Neuronal stem cell (in vitro differentiated cells): ENCODE measurements at regions not wholly inside any gene's neighbourhood (a gene's known extent, or its start where the extent isn't known, plus 50 kb on each side); places are given as distances from the start of the nearest gene placed in this dataset.

Experiments
- DNase-seq: peaks from one replicate; pipeline ENCODE4 v3.0.0-alpha.2; 2013; ENCODE audit warnings: low spot score
- H2AFZ ChIP-seq: one replicate; pipeline ENCODE4 v1.6.1; 2013; ENCODE audit warnings: mild to moderate bottlenecking, low read length, inconsistent platforms
- H2AK5ac ChIP-seq: 2 replicates; pipeline ENCODE4 v1.6.1; 2013; ENCODE audit warnings: low read depth, mild to moderate bottlenecking, inconsistent platforms, low read length, moderate library complexity, mixed read lengths
- H2BK120ac ChIP-seq: 2 replicates; pipeline ENCODE4 v1.6.1; 2013; ENCODE audit warnings: low read depth, mild to moderate bottlenecking, inconsistent platforms, low read length, moderate library complexity, mixed read lengths
- H2BK12ac ChIP-seq: one replicate; pipeline ENCODE4 v1.6.1; 2013; ENCODE audit warnings: low read length, inconsistent platforms
- H2BK15ac ChIP-seq: 2 replicates; pipeline ENCODE4 v1.6.1; 2013; ENCODE audit warnings: mild to moderate bottlenecking, low read length, inconsistent platforms, mixed read lengths
- H2BK5ac ChIP-seq: one replicate; pipeline ENCODE4 v1.6.1; 2013; ENCODE audit warnings: inconsistent platforms, mild to moderate bottlenecking, low read length, moderate library complexity
- H3K14ac ChIP-seq: one replicate; pipeline ENCODE4 v1.6.1; 2013; ENCODE audit warnings: low read length, inconsistent platforms
- H3K18ac ChIP-seq: 2 replicates; pipeline ENCODE4 v1.6.1; 2013; ENCODE audit warnings: low read length, inconsistent platforms
- H3K23ac ChIP-seq: 2 replicates; pipeline ENCODE4 v1.6.1; 2013; ENCODE audit warnings: low read depth, mild to moderate bottlenecking, mixed read lengths, low read length, inconsistent platforms; ENCODE audit not compliant: poor library complexity
- H3K27ac ChIP-seq: replicated peaks from 3 replicates; pipeline ENCODE4 v1.5.1; 2013; ENCODE audit warnings: low read length, inconsistent platforms
- H3K27me3 ChIP-seq, 3 experiments: 2 replicates each; pipeline ENCODE4 v1.6.1; 2013; ENCODE audit warnings: low read length in 3 of 3, mild to moderate bottlenecking in 2 of 3, inconsistent platforms in 1 of 3, low read depth in 1 of 3, mixed read lengths in 1 of 3, moderate library complexity in 1 of 3; ENCODE audit not compliant: control insufficient read depth in 3 of 3, insufficient read depth in 3 of 3
- H3K36me3 ChIP-seq, 2 donors: replicated peaks in 1 of 2; 2 replicates each; pipeline ENCODE4 v1.6.1; 2013; ENCODE audit warnings: low read length in 2 of 2; ENCODE audit not compliant: control insufficient read depth in 2 of 2, insufficient read depth in 2 of 2
- H3K4ac ChIP-seq: 2 replicates; pipeline ENCODE4 v1.6.1; 2013; ENCODE audit warnings: inconsistent platforms, mild to moderate bottlenecking, low read length, moderate library complexity
- H3K4me1 ChIP-seq, 2 donors: 1 replicate in 1 of 2; 2 replicates in 1 of 2; pipeline ENCODE4 v1.6.1; 2013; ENCODE audit warnings: low read length in 2 of 2, low read depth in 1 of 2; ENCODE audit not compliant: control insufficient read depth in 2 of 2, insufficient read depth in 1 of 2
- H3K4me2 ChIP-seq: one replicate; pipeline ENCODE4 v1.6.1; 2013; ENCODE audit warnings: mild to moderate bottlenecking, low read length, inconsistent platforms; ENCODE audit not compliant: insufficient read depth, poor library complexity, severe bottlenecking
- H3K4me3 ChIP-seq, 2 donors: 2 replicates each; pipeline ENCODE4 v1.5.1; 2013; ENCODE audit warnings: low read length in 2 of 2, mild to moderate bottlenecking in 2 of 2, inconsistent platforms in 1 of 2, moderate library complexity in 1 of 2
- H3K79me1 ChIP-seq: one replicate; pipeline ENCODE4 v1.6.1; 2013; ENCODE audit warnings: low read depth, mild to moderate bottlenecking, inconsistent platforms, low read length, moderate library complexity
- H3K9ac ChIP-seq: one replicate; pipeline ENCODE4 v1.6.1; 2013; ENCODE audit warnings: mild to moderate bottlenecking, low read depth, low read length, inconsistent platforms; ENCODE audit not compliant: poor library complexity
- H3K9me3 ChIP-seq, 2 donors: replicated peaks in 1 of 2; 2 replicates each; pipeline versions ENCODE3 to v1.6.1; 2013; ENCODE audit warnings: low read length in 2 of 2, mild to moderate bottlenecking in 2 of 2, inconsistent platforms in 1 of 2, low read depth in 1 of 2, mixed read lengths in 1 of 2, moderate library complexity in 1 of 2; ENCODE audit not compliant: control insufficient read depth in 2 of 2, insufficient read depth in 1 of 2
- H4K8ac ChIP-seq: one replicate; pipeline ENCODE4 v1.6.1; 2013; ENCODE audit warnings: low read depth, mild to moderate bottlenecking, inconsistent platforms, low read length, moderate library complexity
- H4K91ac ChIP-seq: one replicate; pipeline ENCODE4 v1.6.1; 2013; ENCODE audit warnings: low read length, low read depth, mild to moderate bottlenecking, inconsistent platforms; ENCODE audit not compliant: poor library complexity
- WGBS, 2 donors: extraction: QIAGEN DNeasy Blood & Tissue Kit; methylation state at CpG; one replicate each; pipeline ENCODE4 v1.1.7; 2013; ENCODE audit warnings: missing lambda C conversion rate in 2 of 2, mixed read lengths in 1 of 2; ENCODE audit not compliant: insufficient read length in 2 of 2, insufficient replicate concordance in 1 of 2; ENCODE audit errors: extremely low coverage in 2 of 2; 5-methylcytosine and 5-hydroxymethylcytosine counted together

GRCh38 chr1:218165701-218166114 is 119.4 kb upstream of the RRP15 start:
- no peaks in the 10 kb centered on the region for H3K9me3 ChIP-seq
- peaks cover 0 to 4% of the 10 kb centered on the region in 2 donors for H3K4me1 ChIP-seq
- H2AFZ ChIP-seq = peak overlapping the region; percentile 99
- no peak overlapping the region for H2BK15ac ChIP-seq
- H3K4ac ChIP-seq = no peak overlapping the region
- peaks cover 0 to 83% (median 0%) of the 10 kb centered on the region in 3 experiments for H3K27me3 ChIP-seq
- no peak overlapping the region for H3K23ac ChIP-seq
- H2AK5ac ChIP-seq = no peak overlapping the region
- peak overlapping the region; percentile 42 to 92 for H3K4me3 ChIP-seq
- peak; percentile 5 for DNase-seq
- no peaks in the 10 kb centered on the region for H3K79me1 ChIP-seq
- no peak overlapping the region for H4K91ac ChIP-seq
- H2BK5ac ChIP-seq = no peak overlapping the region
- H2BK12ac ChIP-seq = no peak overlapping the region
- H3K27ac ChIP-seq = no peak overlapping the region
- no peak overlapping the region for H3K9ac ChIP-seq
- H4K8ac ChIP-seq = no peak overlapping the region
- peak overlapping the region; percentile 79 for H3K4me2 ChIP-seq
- H3K14ac ChIP-seq = no peak overlapping the region
- no CpG with 5 or more reads among the region's 10 CpGs for WGBS, 2 donors
- no peaks in the 10 kb centered on the region for H3K36me3 ChIP-seq
- peak overlapping the region; percentile 91 for H2BK120ac ChIP-seq
- H3K18ac ChIP-seq = peak overlapping the region; percentile 97

- Histone ChIP-seq H3K9me3 (no peaks in the 10 kb centered on the region), H2BK5ac (no peak overlapping the region), H3K23ac (no peak overlapping the region), H3K27me3 (peaks cover 0 to 78% (median 0%) of the 10 kb centered on the region in 3 experiments), H2AFZ (no peak overlapping the region), H3K36me3 (no peaks in the 10 kb centered on the region), H3K4ac (no peak overlapping the region), H3K4me1 (peaks cover 0 to 4% of the 10 kb centered on the region in 2 donors), H3K14ac (no peak overlapping the region), H2BK15ac (no peak overlapping the region), H4K91ac (no peak overlapping the region), H2BK12ac (no peak overlapping the region), H2AK5ac (no peak overlapping the region), H3K79me1 (no peaks in the 10 kb centered on the region), H4K8ac (no peak overlapping the region), H3K18ac (no peak overlapping the region), H3K4me3 (no peak overlapping the region), H3K27ac (no peak overlapping the region), H3K9ac (no peak overlapping the region), H2BK120ac (no peak overlapping the region), H3K4me2 (no peak overlapping the region)
- WGBS, 2 donors = no CpG with 5 or more reads among the region's 8 CpGs
- DNase-seq = no peak
Measured at GRCh38 chr1:218166268-218166945, 118.7 kb upstream of the RRP15 start.

- DNase-seq = peak; percentile 32
- Histone ChIP-seq H3K9ac (no peak overlapping the region), H2BK5ac (no peak overlapping the region), H3K4me3 (no peak overlapping the region), H3K79me1 (no peaks in the 10 kb centered on the region), H2BK12ac (no peak overlapping the region), H2BK120ac (no peak overlapping the region), H3K27me3 (peaks cover 0 to 32% (median 0%) of the 10 kb centered on the region in 3 experiments), H3K36me3 (no peaks in the 10 kb centered on the region), H3K9me3 (no peaks in the 10 kb centered on the region), H2BK15ac (no peak overlapping the region), H3K4ac (no peak overlapping the region), H4K91ac (no peak overlapping the region), H3K23ac (no peak overlapping the region), H3K18ac (no peak overlapping the region), H3K14ac (no peak overlapping the region), H3K27ac (no peak overlapping the region), H3K4me1 (no peaks in the 10 kb centered on the region), H3K4me2 (no peak overlapping the region), H4K8ac (no peak overlapping the region), H2AK5ac (no peak overlapping the region), H2AFZ (no peak overlapping the region)
- no CpG with 5 or more reads among the region's 4 CpGs for WGBS, 2 donors
Measured at GRCh38 chr1:218171302-218171893, 113.7 kb upstream of the RRP15 start.

GRCh38 chr1:218182455-218182854 is 102.6 kb upstream of the RRP15 start:
- H3K4me3 ChIP-seq = no peak overlapping the region
- no peak overlapping the region for H3K23ac ChIP-seq
- H3K4me1 ChIP-seq = no peaks in the 10 kb centered on the region
- no CpG with 5 or more reads among the region's 2 CpGs for WGBS, 2 donors
- H2AK5ac ChIP-seq = no peak overlapping the region
- H2AFZ ChIP-seq = no peak overlapping the region
- no peaks in the 10 kb centered on the region for H3K9me3 ChIP-seq
- no peaks in the 10 kb centered on the region for H3K27me3 ChIP-seq
- no peak overlapping the region for H2BK15ac ChIP-seq
- H3K9ac ChIP-seq = no peak overlapping the region
- H3K27ac ChIP-seq = no peak overlapping the region
- H2BK12ac ChIP-seq = no peak overlapping the region
- H2BK120ac ChIP-seq = no peak overlapping the region
- no peak overlapping the region for H3K14ac ChIP-seq
- H4K91ac ChIP-seq = no peak overlapping the region
- no peak overlapping the region for H3K4ac ChIP-seq
- H3K4me2 ChIP-seq = no peak overlapping the region
- no peak overlapping the region for H4K8ac ChIP-seq
- no peak overlapping the region for H2BK5ac ChIP-seq
- no peak for DNase-seq
- H3K79me1 ChIP-seq = no peaks in the 10 kb centered on the region
- H3K36me3 ChIP-seq = no peaks in the 10 kb centered on the region
- H3K18ac ChIP-seq = no peak overlapping the region
